ENCODE measurements at regions not wholly inside any gene's neighbourhood (a gene's known extent, or its start where the extent isn't known, plus 50 kb on each side); places are given as distances from the start of the nearest gene placed in this dataset.

- H3K79me2 ChIP-seq (ENCODE audit: insufficient read depth): no peaks in the 10 kb centered on the region
- TF ChIP-seq TCF12 (IDR thresholded peaks at IDR 0.05): no peak
- no peak for TF ChIP-seq FOXJ3 (CRISPR knock-in tag; IDR thresholded peaks at IDR 0.05)
- TF ChIP-seq NRF1 (IDR thresholded peaks at IDR 0.05; ENCODE audit: low read depth, low read length): no peak
- no peak for TF ChIP-seq PBX3 (IDR thresholded peaks at IDR 0.05)
- no peak for TF ChIP-seq IRF3 (IDR thresholded peaks at IDR 0.05; ENCODE audit: low read depth, low read length)
- TF ChIP-seq FOXM1 (IDR thresholded peaks at IDR 0.05; ENCODE audit: low read depth): no peak
- no peak for TF ChIP-seq CTCF (IDR thresholded peaks at IDR 0.05)
- TF ChIP-seq TEAD4 (IDR thresholded peaks at IDR 0.05; ENCODE audit: borderline replicate concordance, insufficient read depth): no peak
- TF ChIP-seq FOSL2 (IDR thresholded peaks at IDR 0.05; ENCODE audit: borderline replicate concordance, low read depth): no peak
- TF ChIP-seq MEF2A (IDR thresholded peaks at IDR 0.05; ENCODE audit: borderline replicate concordance, low read depth): no peak
- TF ChIP-seq RAD21 (IDR thresholded peaks at IDR 0.05; ENCODE audit: low read length): no peak
- TF ChIP-seq USF2 (IDR thresholded peaks at IDR 0.05; ENCODE audit: borderline replicate concordance, low read depth, low read length): no peak
- no peak for TF ChIP-seq YY1 (IDR thresholded peaks at IDR 0.05; ENCODE audit: low read depth)
- TF ChIP-seq SMC3 (IDR thresholded peaks at IDR 0.05; ENCODE audit: low read depth, low read length): no peak
- no peak for TF ChIP-seq NFIC (IDR thresholded peaks at IDR 0.05; ENCODE audit: borderline replicate concordance)
- TF ChIP-seq RXRA (IDR thresholded peaks at IDR 0.05; ENCODE audit: borderline replicate concordance, low read depth): no peak
- H4K20me1 ChIP-seq (ENCODE audit: insufficient read depth): no peaks in the 10 kb centered on the region
- DNase-seq: no peak
- H2AFZ ChIP-seq (ENCODE audit: low read depth): no peak overlapping the region
- POLR2A ChIA-PET: no interaction called here
- CTCF ChIA-PET: no interaction called here
- H3K9me3 ChIP-seq: no peaks in the 10 kb centered on the region
- no peak overlapping the region for H3K4me2 ChIP-seq
- no peaks in the 10 kb centered on the region for H3K9me2 ChIP-seq
- no peaks in the 10 kb centered on the region for H3K27me3 ChIP-seq (ENCODE audit: insufficient read depth)
- no peaks in the 10 kb centered on the region for H3F3A ChIP-seq (replicated peaks; ENCODE audit: insufficient read depth)
- no peak overlapping the region for H3K27ac ChIP-seq (ENCODE audit: low read depth in 2 of 2, low read length in 1 of 2)
- H3K36me3 ChIP-seq (replicated peaks in 1 of 2; ENCODE audit: control insufficient read depth in 1 of 2, insufficient read depth in 2 of 2, low read length in 1 of 2): no peaks in the 10 kb centered on the region
- no peaks in the 10 kb centered on the region; a peak in 2 of 4 replicates for H3K4me1 ChIP-seq (ENCODE audit: control insufficient read depth in 1 of 2, insufficient read depth in 2 of 2, low read depth in 1 of 2, low read length in 1 of 2)
- no peak overlapping the region for H3K4me3 ChIP-seq (ENCODE audit: low read depth in 2 of 2, low read length in 1 of 2)
- WGBS (ENCODE audit: low lambda C conversion rate): 9% methylated on average over 2 of the region's 2 CpGs
- H3K9ac ChIP-seq: no peak overlapping the region
Observed at GRCh38 chr1:116259663-116260062, 113.4 kb upstream of the ATP1A1 start.

All from SK-N-SH (cell line).